GM21529 (cell line): ENCODE measurements at regions not wholly inside any gene's neighbourhood (a gene's known extent, or its start where the extent isn't known, plus 50 kb on each side); places are given as distances from the start of the nearest gene placed in this dataset.
"Not testable (repeated sequence)": the region's sequence is repeated elsewhere in the genome, so short reads cannot be mapped to it uniquely, and the experiment has no call there.

ENCODE experiments used
- ATAC-seq: cut with Tn5 transposase; IDR thresholded peaks from one replicate; pipeline ENCODE4 v1.9.1; 2021; ENCODE audit not compliant: unreplicated experiment

GRCh38 chr10:124152139-124153022 lies 59.0 kb upstream of the CHST15 start:
- ATAC-seq: no peak

- no peak for ATAC-seq
Measured at GRCh38 chr10:124151466-124152095, 58.2 kb upstream of the CHST15 start.

GRCh38 chr10:124150807-124151417 lies 57.5 kb upstream of the CHST15 start:
- ATAC-seq: no peak

- no peak for ATAC-seq
Measured at GRCh38 chr10:124150189-124150806, 56.9 kb upstream of the CHST15 start.

GRCh38 chr10:124149189-124150042 lies 56.0 kb upstream of the CHST15 start:
- no peak for ATAC-seq

- not testable (repeated sequence) for ATAC-seq
Measured at GRCh38 chr10:124148509-124149188, 55.3 kb upstream of the CHST15 start.

GRCh38 chr10:124146483-124146882 lies 53.1 kb upstream of the CHST15 start:
- no peak for ATAC-seq

- ATAC-seq: no peak
Measured at GRCh38 chr10:124145109-124145870, 51.9 kb upstream of the CHST15 start.

GRCh38 chr10:124144536-124144935 lies 51.1 kb upstream of the CHST15 start:
- no peak for ATAC-seq

- ATAC-seq: no peak
Measured at GRCh38 chr10:124143721-124144120, 50.3 kb upstream of the CHST15 start.
